NCI-H1105 treated with DMSO at 0.1 percent for 48 hours (cell line): ENCODE measurements at regions not wholly inside any gene's neighbourhood (a gene's known extent, or its start where the extent isn't known, plus 50 kb on each side); places are given as distances from the start of the nearest gene placed in this dataset.
"Not testable (repeated sequence)": the region's sequence is repeated elsewhere in the genome, so short reads cannot be mapped to it uniquely, and the experiment has no call there.

Experiments used
- DNase-seq: peaks from one replicate; lab custom pipeline; 2025; lab: John Stamatoyannopoulos, UW

- DNase-seq, result not testable (repeated sequence)
These were observed 311.2 kb upstream of the SOX4 start for GRCh38 chr6:21282360-21282759.

GRCh38 chr6:21284166-21284565 is 309.4 kb upstream of the SOX4 start:
- no peak for DNase-seq

GRCh38 chr6:21284706-21285105 is 308.8 kb upstream of the SOX4 start:
- no peak for DNase-seq

- DNase-seq, result no peak
These were observed 299.4 kb upstream of the SOX4 start for GRCh38 chr6:21294144-21294543.

GRCh38 chr6:21295506-21296240 is 297.9 kb upstream of the SOX4 start:
- DNase-seq, result no peak

GRCh38 chr6:21297665-21298064 is 295.9 kb upstream of the SOX4 start:
- no peak for DNase-seq

GRCh38 chr6:21299216-21299615 is 294.3 kb upstream of the SOX4 start:
- no peak for DNase-seq

- DNase-seq, result no peak
These were observed 293.1 kb upstream of the SOX4 start for GRCh38 chr6:21300439-21300838.

- no peak for DNase-seq
These were observed 287.6 kb upstream of the SOX4 start for GRCh38 chr6:21305893-21306332.

- DNase-seq, result no peak
These were observed 287.0 kb upstream of the SOX4 start for GRCh38 chr6:21306546-21306945.

GRCh38 chr6:21309807-21310221 is 283.7 kb upstream of the SOX4 start:
- DNase-seq, result no peak

GRCh38 chr6:21310568-21311140 is 282.9 kb upstream of the SOX4 start:
- no peak for DNase-seq

- DNase-seq, result no peak
These were observed 281.4 kb upstream of the SOX4 start for GRCh38 chr6:21312118-21312517.

- DNase-seq, result no peak
These were observed 275.9 kb upstream of the SOX4 start for GRCh38 chr6:21317642-21318041.

- DNase-seq, result no peak
These were observed 272.5 kb upstream of the SOX4 start for GRCh38 chr6:21321076-21321475.

- DNase-seq, result no peak
These were observed 272.0 kb upstream of the SOX4 start for GRCh38 chr6:21321531-21321930.

- no peak for DNase-seq
These were observed 270.0 kb upstream of the SOX4 start for GRCh38 chr6:21323577-21323976.

GRCh38 chr6:21325201-21325856 is 268.2 kb upstream of the SOX4 start:
- DNase-seq, result peak; percentile 47

- DNase-seq, result no peak
These were observed 266.0 kb upstream of the SOX4 start for GRCh38 chr6:21327326-21328112.

- DNase-seq, result no peak
These were observed 262.3 kb upstream of the SOX4 start for GRCh38 chr6:21331235-21331634.

- no peak for DNase-seq
These were observed 261.5 kb upstream of the SOX4 start for GRCh38 chr6:21332077-21332476.

GRCh38 chr6:21332660-21333059 is 260.9 kb upstream of the SOX4 start:
- DNase-seq, result no peak

GRCh38 chr6:21333715-21334114 is 259.8 kb upstream of the SOX4 start:
- DNase-seq, result no peak
